ENCODE measurements at regions not wholly inside any gene's neighbourhood (a gene's known extent, or its start where the extent isn't known, plus 50 kb on each side); places are given as distances from the start of the nearest gene placed in this dataset.

GRCh38 chr17:70702683-70703255 is 533.4 kb downstream of the KCNJ2 start:
- TF ChIP-seq CTCF (IDR thresholded peaks at IDR 0.05): no peak
- TF ChIP-seq JUNB (IDR thresholded peaks at IDR 0.05): no peak
- no peak for TF ChIP-seq CEBPB (IDR thresholded peaks at IDR 0.05)
- TF ChIP-seq POLR2A (IDR thresholded peaks at IDR 0.05; ENCODE audit: low read length): no peak
- TF ChIP-seq EP300 (IDR thresholded peaks at IDR 0.05): no peak
- TF ChIP-seq HDAC2 (IDR thresholded peaks at IDR 0.05): no peak
- no peak for TF ChIP-seq BHLHE40 (IDR thresholded peaks at IDR 0.05; ENCODE audit: low read depth, low read length)
- no peak for TF ChIP-seq NPAS2 (CRISPR knock-in tag; IDR thresholded peaks at IDR 0.05; ENCODE audit: borderline replicate concordance)
- TF ChIP-seq HEYL (CRISPR knock-in tag; IDR thresholded peaks at IDR 0.05): no peak
- no peak for TF ChIP-seq REST (IDR thresholded peaks at IDR 0.05)
- TF ChIP-seq POLR2AphosphoS2 (conservative IDR thresholded peaks at IDR 0.05; ENCODE audit: low read length): no peak
- TF ChIP-seq PBX3 (IDR thresholded peaks at IDR 0.05): no peak
- TF ChIP-seq RFX5 (IDR thresholded peaks at IDR 0.05): no peak
